ENCODE measurements at regions not wholly inside any gene's neighbourhood (a gene's known extent, or its start where the extent isn't known, plus 50 kb on each side); places are given as distances from the start of the nearest gene placed in this dataset.
"Not testable (repeated sequence)": the region's sequence is repeated elsewhere in the genome, so short reads cannot be mapped to it uniquely, and the experiment has no call there.

- DNase-seq (ENCODE audit: extremely low spot score, insufficient read length, low read depth), result no peak
- no peak for FAIRE-seq
These were observed 130.4 kb upstream of the ECI2 start for GRCh38 chr6:4265740-4266139.

GRCh38 chr6:4264601-4265000 lies 129.2 kb upstream of the ECI2 start:
- DNase-seq (ENCODE audit: extremely low spot score, insufficient read length, low read depth) (no peak), FAIRE-seq (no peak)

GRCh38 chr6:4264081-4264480 lies 128.7 kb upstream of the ECI2 start:
- no peak for DNase-seq (ENCODE audit: extremely low spot score, insufficient read length, low read depth)
- FAIRE-seq, result no peak

GRCh38 chr6:4262526-4262925 lies 127.2 kb upstream of the ECI2 start:
- DNase-seq (ENCODE audit: extremely low spot score, insufficient read length, low read depth), result no peak
- no peak for FAIRE-seq

- FAIRE-seq (no peak), DNase-seq (ENCODE audit: extremely low spot score, insufficient read length, low read depth) (no peak)
These were observed 124.0 kb upstream of the ECI2 start for GRCh38 chr6:4259391-4259790.

- FAIRE-seq (no peak), DNase-seq (ENCODE audit: extremely low spot score, insufficient read length, low read depth) (no peak)
These were observed 123.4 kb upstream of the ECI2 start for GRCh38 chr6:4258733-4259132.

GRCh38 chr6:4256969-4257368 lies 121.6 kb upstream of the ECI2 start:
- FAIRE-seq (no peak), DNase-seq (ENCODE audit: extremely low spot score, insufficient read length, low read depth) (no peak)

GRCh38 chr6:4253604-4254231 lies 118.3 kb upstream of the ECI2 start:
- DNase-seq (ENCODE audit: extremely low spot score, insufficient read length, low read depth), result no peak
- no peak for FAIRE-seq

- not testable (repeated sequence) for DNase-seq (ENCODE audit: extremely low spot score, insufficient read length, low read depth); FAIRE-seq
These were observed 117.1 kb upstream of the ECI2 start for GRCh38 chr6:4252445-4252844.

- DNase-seq (ENCODE audit: extremely low spot score, insufficient read length, low read depth) (no peak), FAIRE-seq (no peak)
These were observed 115.3 kb upstream of the ECI2 start for GRCh38 chr6:4250645-4251044.

GRCh38 chr6:4243832-4244231 lies 108.5 kb upstream of the ECI2 start:
- FAIRE-seq; DNase-seq (ENCODE audit: extremely low spot score, insufficient read length, low read depth): not testable (repeated sequence)

GRCh38 chr6:4243237-4243636 lies 107.9 kb upstream of the ECI2 start:
- FAIRE-seq (no peak), DNase-seq (ENCODE audit: extremely low spot score, insufficient read length, low read depth) (no peak)

GRCh38 chr6:4242601-4243000 lies 107.2 kb upstream of the ECI2 start:
- FAIRE-seq (no peak), DNase-seq (ENCODE audit: extremely low spot score, insufficient read length, low read depth) (no peak)

- FAIRE-seq, result no peak
- DNase-seq (ENCODE audit: extremely low spot score, insufficient read length, low read depth), result no peak
These were observed 104.8 kb upstream of the ECI2 start for GRCh38 chr6:4240148-4240547.

GRCh38 chr6:4225161-4225872 lies 89.9 kb upstream of the ECI2 start:
- FAIRE-seq (no peak), DNase-seq (ENCODE audit: extremely low spot score, insufficient read length, low read depth) (no peak)

- FAIRE-seq (no peak), DNase-seq (ENCODE audit: extremely low spot score, insufficient read length, low read depth) (no peak)
These were observed 88.9 kb upstream of the ECI2 start for GRCh38 chr6:4224067-4224978.

- FAIRE-seq (no peak), DNase-seq (ENCODE audit: extremely low spot score, insufficient read length, low read depth) (no peak)
These were observed 85.2 kb upstream of the ECI2 start for GRCh38 chr6:4220558-4220957.

- not testable (repeated sequence) for DNase-seq (ENCODE audit: extremely low spot score, insufficient read length, low read depth); FAIRE-seq
These were observed 83.4 kb upstream of the ECI2 start for GRCh38 chr6:4218619-4219317.

- no peak for DNase-seq (ENCODE audit: extremely low spot score, insufficient read length, low read depth)
- FAIRE-seq, result no peak
These were observed 77.2 kb upstream of the ECI2 start for GRCh38 chr6:4212588-4212987.
